ENCODE measurements at regions not wholly inside any gene's neighbourhood (a gene's known extent, or its start where the extent isn't known, plus 50 kb on each side); places are given as distances from the start of the nearest gene placed in this dataset.

GRCh38 chr13:47112205-47112902 is 215.5 kb upstream of the HTR2A start:
- no peak overlapping the region for H3K27ac ChIP-seq (ENCODE audit: low read length)
- H3K27me3 ChIP-seq (ENCODE audit: control insufficient read depth in 1 of 2, insufficient read depth in 2 of 2, low read length in 2 of 2) = no peaks in the 10 kb centered on the region
- H3K4me3 ChIP-seq (ENCODE audit: low read length in 2 of 2) = no peak overlapping the region
- H3K36me3 ChIP-seq (ENCODE audit: control insufficient read depth in 2 of 2, insufficient read depth in 2 of 2, low read length in 2 of 2) = no peaks in the 10 kb centered on the region
- H3K9me3 ChIP-seq (ENCODE audit: control insufficient read depth in 2 of 2, low read length in 2 of 2) = no peaks in the 10 kb centered on the region
- H3K4me1 ChIP-seq (ENCODE audit: control insufficient read depth, insufficient read depth, low read length) = peaks cover 4% of the 10 kb centered on the region
- H3K9ac ChIP-seq (ENCODE audit: low read length in 2 of 2) = no peak overlapping the region

- no peak overlapping the region for H3K4me3 ChIP-seq (ENCODE audit: low read length in 2 of 2)
- H3K27ac ChIP-seq (ENCODE audit: low read length) = no peak overlapping the region
- no peaks in the 10 kb centered on the region for H3K36me3 ChIP-seq (ENCODE audit: control insufficient read depth in 2 of 2, insufficient read depth in 2 of 2, low read length in 2 of 2)
- no peaks in the 10 kb centered on the region for H3K4me1 ChIP-seq (ENCODE audit: control insufficient read depth, insufficient read depth, low read length)
- no peak overlapping the region for H3K9ac ChIP-seq (ENCODE audit: low read length in 2 of 2)
- no peaks in the 10 kb centered on the region for H3K9me3 ChIP-seq (ENCODE audit: control insufficient read depth in 2 of 2, low read length in 2 of 2)
- H3K27me3 ChIP-seq (ENCODE audit: control insufficient read depth in 1 of 2, insufficient read depth in 2 of 2, low read length in 2 of 2) = no peaks in the 10 kb centered on the region
Observed at GRCh38 chr13:47111499-47111898, 214.6 kb upstream of the HTR2A start.

GRCh38 chr13:47110833-47111240 is 214.0 kb upstream of the HTR2A start:
- H3K27me3 ChIP-seq (ENCODE audit: control insufficient read depth in 1 of 2, insufficient read depth in 2 of 2, low read length in 2 of 2) = no peaks in the 10 kb centered on the region
- no peaks in the 10 kb centered on the region for H3K4me1 ChIP-seq (ENCODE audit: control insufficient read depth, insufficient read depth, low read length)
- no peaks in the 10 kb centered on the region for H3K36me3 ChIP-seq (ENCODE audit: control insufficient read depth in 2 of 2, insufficient read depth in 2 of 2, low read length in 2 of 2)
- no peak overlapping the region for H3K27ac ChIP-seq (ENCODE audit: low read length)
- no peak overlapping the region for H3K9ac ChIP-seq (ENCODE audit: low read length in 2 of 2)
- H3K4me3 ChIP-seq (ENCODE audit: low read length in 2 of 2) = no peak overlapping the region
- H3K9me3 ChIP-seq (ENCODE audit: control insufficient read depth in 2 of 2, low read length in 2 of 2) = no peaks in the 10 kb centered on the region

- Histone ChIP-seq H3K27me3 (ENCODE audit: control insufficient read depth in 1 of 2, insufficient read depth in 2 of 2, low read length in 2 of 2) (no peaks in the 10 kb centered on the region), H3K4me1 (ENCODE audit: control insufficient read depth, insufficient read depth, low read length) (no peaks in the 10 kb centered on the region), H3K4me3 (ENCODE audit: low read length in 2 of 2) (no peak overlapping the region), H3K9ac (ENCODE audit: low read length in 2 of 2) (no peak overlapping the region), H3K9me3 (ENCODE audit: control insufficient read depth in 2 of 2, low read length in 2 of 2) (no peaks in the 10 kb centered on the region), H3K27ac (ENCODE audit: low read length) (no peak overlapping the region), H3K36me3 (ENCODE audit: control insufficient read depth in 2 of 2, insufficient read depth in 2 of 2, low read length in 2 of 2) (no peaks in the 10 kb centered on the region)
Observed at GRCh38 chr13:47110141-47110540, 213.3 kb upstream of the HTR2A start.

GRCh38 chr13:47109028-47109427 is 212.2 kb upstream of the HTR2A start:
- Histone ChIP-seq H3K27ac (ENCODE audit: low read length) (no peak overlapping the region), H3K4me3 (ENCODE audit: low read length in 2 of 2) (no peak overlapping the region)

GRCh38 chr13:47100214-47100853 is 203.5 kb upstream of the HTR2A start:
- H3K9me3 ChIP-seq (ENCODE audit: control insufficient read depth in 2 of 2, low read length in 2 of 2) = no peaks in the 10 kb centered on the region
- H3K36me3 ChIP-seq (ENCODE audit: control insufficient read depth in 2 of 2, insufficient read depth in 2 of 2, low read length in 2 of 2) = no peaks in the 10 kb centered on the region
- no peak overlapping the region for H3K4me3 ChIP-seq (ENCODE audit: low read length in 2 of 2)
- H3K9ac ChIP-seq (ENCODE audit: low read length in 2 of 2) = no peak overlapping the region
- no peaks in the 10 kb centered on the region for H3K27me3 ChIP-seq (ENCODE audit: control insufficient read depth in 1 of 2, insufficient read depth in 2 of 2, low read length in 2 of 2)
- H3K4me1 ChIP-seq (ENCODE audit: control insufficient read depth, insufficient read depth, low read length) = no peaks in the 10 kb centered on the region
- H3K27ac ChIP-seq (ENCODE audit: low read length) = no peak overlapping the region

More at GRCh38 chr13:47109028-47109427, 212.2 kb upstream of the HTR2A start:
- no peaks in the 10 kb centered on the region for H3K4me1 ChIP-seq (ENCODE audit: control insufficient read depth, insufficient read depth, low read length)
- H3K27me3 ChIP-seq (ENCODE audit: control insufficient read depth in 1 of 2, insufficient read depth in 2 of 2, low read length in 2 of 2) = no peaks in the 10 kb centered on the region
- H3K36me3 ChIP-seq (ENCODE audit: control insufficient read depth in 2 of 2, insufficient read depth in 2 of 2, low read length in 2 of 2) = no peaks in the 10 kb centered on the region
- no peak overlapping the region for H3K9ac ChIP-seq (ENCODE audit: low read length in 2 of 2)
- no peaks in the 10 kb centered on the region for H3K9me3 ChIP-seq (ENCODE audit: control insufficient read depth in 2 of 2, low read length in 2 of 2)

GRCh38 chr13:47094734-47095434 is 198.0 kb upstream of the HTR2A start:
- Histone ChIP-seq H3K27me3 (ENCODE audit: control insufficient read depth in 1 of 2, insufficient read depth in 2 of 2, low read length in 2 of 2) (no peaks in the 10 kb centered on the region), H3K9me3 (ENCODE audit: control insufficient read depth in 2 of 2, low read length in 2 of 2) (no peaks in the 10 kb centered on the region), H3K27ac (ENCODE audit: low read length) (no peak overlapping the region), H3K9ac (ENCODE audit: low read length in 2 of 2) (no peak overlapping the region), H3K4me3 (ENCODE audit: low read length in 2 of 2) (no peak overlapping the region), H3K36me3 (ENCODE audit: control insufficient read depth in 2 of 2, insufficient read depth in 2 of 2, low read length in 2 of 2) (no peaks in the 10 kb centered on the region), H3K4me1 (ENCODE audit: control insufficient read depth, insufficient read depth, low read length) (no peaks in the 10 kb centered on the region)

GRCh38 chr13:47092202-47092601 is 195.3 kb upstream of the HTR2A start:
- Histone ChIP-seq H3K9me3 (ENCODE audit: control insufficient read depth in 2 of 2, low read length in 2 of 2) (no peaks in the 10 kb centered on the region), H3K9ac (ENCODE audit: low read length in 2 of 2) (no peak overlapping the region), H3K27ac (ENCODE audit: low read length) (no peak overlapping the region), H3K27me3 (ENCODE audit: control insufficient read depth in 1 of 2, insufficient read depth in 2 of 2, low read length in 2 of 2) (no peaks in the 10 kb centered on the region), H3K36me3 (ENCODE audit: control insufficient read depth in 2 of 2, insufficient read depth in 2 of 2, low read length in 2 of 2) (no peaks in the 10 kb centered on the region), H3K4me3 (ENCODE audit: low read length in 2 of 2) (no peak overlapping the region), H3K4me1 (ENCODE audit: control insufficient read depth, insufficient read depth, low read length) (no peaks in the 10 kb centered on the region)

GRCh38 chr13:47087841-47088240 is 191.0 kb upstream of the HTR2A start:
- no peak overlapping the region for H3K4me3 ChIP-seq (ENCODE audit: low read length in 2 of 2)

GRCh38 chr13:47087241-47087640 is 190.4 kb upstream of the HTR2A start:
- Histone ChIP-seq H3K36me3 (ENCODE audit: control insufficient read depth in 2 of 2, insufficient read depth in 2 of 2, low read length in 2 of 2) (no peaks in the 10 kb centered on the region), H3K9me3 (ENCODE audit: control insufficient read depth in 2 of 2, low read length in 2 of 2) (peaks cover 0 to 2% of the 10 kb centered on the region in 2 donors), H3K4me3 (ENCODE audit: low read length in 2 of 2) (no peak overlapping the region), H3K27ac (ENCODE audit: low read length) (no peak overlapping the region), H3K4me1 (ENCODE audit: control insufficient read depth, insufficient read depth, low read length) (no peaks in the 10 kb centered on the region), H3K27me3 (ENCODE audit: control insufficient read depth in 1 of 2, insufficient read depth in 2 of 2, low read length in 2 of 2) (no peaks in the 10 kb centered on the region), H3K9ac (ENCODE audit: low read length in 2 of 2) (no peak overlapping the region)

More at GRCh38 chr13:47087841-47088240, 191.0 kb upstream of the HTR2A start:
- no peaks in the 10 kb centered on the region for H3K27me3 ChIP-seq (ENCODE audit: control insufficient read depth in 1 of 2, insufficient read depth in 2 of 2, low read length in 2 of 2)
- H3K27ac ChIP-seq (ENCODE audit: low read length) = no peak overlapping the region
- H3K36me3 ChIP-seq (ENCODE audit: control insufficient read depth in 2 of 2, insufficient read depth in 2 of 2, low read length in 2 of 2) = no peaks in the 10 kb centered on the region
- H3K4me1 ChIP-seq (ENCODE audit: control insufficient read depth, insufficient read depth, low read length) = no peaks in the 10 kb centered on the region
- H3K9ac ChIP-seq (ENCODE audit: low read length in 2 of 2) = no peak overlapping the region
- no peaks in the 10 kb centered on the region for H3K9me3 ChIP-seq (ENCODE audit: control insufficient read depth in 2 of 2, low read length in 2 of 2)

- no peak overlapping the region for H3K9ac ChIP-seq (ENCODE audit: low read length in 2 of 2)
- no peak overlapping the region for H3K27ac ChIP-seq (ENCODE audit: low read length)
- H3K4me1 ChIP-seq (ENCODE audit: control insufficient read depth, insufficient read depth, low read length) = no peaks in the 10 kb centered on the region
- no peaks in the 10 kb centered on the region for H3K27me3 ChIP-seq (ENCODE audit: control insufficient read depth in 1 of 2, insufficient read depth in 2 of 2, low read length in 2 of 2)
- no peak overlapping the region for H3K4me3 ChIP-seq (ENCODE audit: low read length in 2 of 2)
- no peaks in the 10 kb centered on the region for H3K36me3 ChIP-seq (ENCODE audit: control insufficient read depth in 2 of 2, insufficient read depth in 2 of 2, low read length in 2 of 2)
- H3K9me3 ChIP-seq (ENCODE audit: control insufficient read depth in 2 of 2, low read length in 2 of 2) = peaks cover 0 to 4% of the 10 kb centered on the region in 2 donors
Observed at GRCh38 chr13:47085346-47085745, 188.5 kb upstream of the HTR2A start.
